ENCODE measurements at regions not wholly inside any gene's neighbourhood (a gene's known extent, or its start where the extent isn't known, plus 50 kb on each side); places are given as distances from the start of the nearest gene placed in this dataset.

- TF ChIP-seq, protein P1, sequence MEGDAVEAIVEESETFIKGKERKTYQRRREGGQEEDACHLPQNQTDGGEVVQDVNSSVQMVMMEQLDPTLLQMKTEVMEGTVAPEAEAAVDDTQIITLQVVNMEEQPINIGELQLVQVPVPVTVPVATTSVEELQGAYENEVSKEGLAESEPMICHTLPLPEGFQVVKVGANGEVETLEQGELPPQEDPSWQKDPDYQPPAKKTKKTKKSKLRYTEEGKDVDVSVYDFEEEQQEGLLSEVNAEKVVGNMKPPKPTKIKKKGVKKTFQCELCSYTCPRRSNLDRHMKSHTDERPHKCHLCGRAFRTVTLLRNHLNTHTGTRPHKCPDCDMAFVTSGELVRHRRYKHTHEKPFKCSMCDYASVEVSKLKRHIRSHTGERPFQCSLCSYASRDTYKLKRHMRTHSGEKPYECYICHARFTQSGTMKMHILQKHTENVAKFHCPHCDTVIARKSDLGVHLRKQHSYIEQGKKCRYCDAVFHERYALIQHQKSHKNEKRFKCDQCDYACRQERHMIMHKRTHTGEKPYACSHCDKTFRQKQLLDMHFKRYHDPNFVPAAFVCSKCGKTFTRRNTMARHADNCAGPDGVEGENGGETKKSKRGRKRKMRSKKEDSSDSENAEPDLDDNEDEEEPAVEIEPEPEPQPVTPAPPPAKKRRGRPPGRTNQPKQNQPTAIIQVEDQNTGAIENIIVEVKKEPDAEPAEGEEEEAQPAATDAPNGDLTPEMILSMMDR (conservative IDR thresholded peaks at IDR 0.05; ENCODE audit: low read depth, low read length) = no peak
- TF ChIP-seq EZH2 (IDR thresholded peaks at IDR 0.05; ENCODE audit: low read length, unreplicated experiment) = no peak
- no peak for TF ChIP-seq EZH2phosphoT487 (IDR thresholded peaks at IDR 0.05; ENCODE audit: borderline replicate concordance, low read length)
Measured at GRCh38 chr2:163369111-163369510, 366.7 kb downstream of the FIGN start.

All from PC-3 (cell line).